OCI-LY1 (cell line): ENCODE measurements at regions not wholly inside any gene's neighbourhood (a gene's known extent, or its start where the extent isn't known, plus 50 kb on each side); places are given as distances from the start of the nearest gene placed in this dataset.
"Not testable (repeated sequence)": the region's sequence is repeated elsewhere in the genome, so short reads cannot be mapped to it uniquely, and the experiment has no call there.

Experiments
- CTCF ChIP-seq: fragments of 200-600 bp; sonication (generic), shearing (Covaris generic); IDR thresholded peaks from 2 replicates; pipeline ENCODE4 v1.5.1; 2017; ENCODE audit warnings: mild to moderate bottlenecking, antibody characterized with exemption, low read length, moderate library complexity, mixed read lengths
- EZH2 ChIP-seq: fragments of 200-600 bp; sonication (generic), shearing (Covaris generic); IDR thresholded peaks from 2 replicates; pipeline ENCODE4 v1.8.0; 2017; ENCODE audit warnings: borderline replicate concordance, mixed run types, mild to moderate bottlenecking, antibody characterized with exemption, low read length, moderate library complexity, mixed read lengths

GRCh38 chr4:173608632-173609031, 78.6 kb upstream of the HAND2 start:
- TF ChIP-seq EZH2, CTCF: not testable (repeated sequence)
